T-helper 2 cell treated with Interferon-gamma antibody and Interleukin-4, amounts not matched to agents 5 μg/mL and 100 μg/mL, for 36 hours (primary cell): ENCODE measurements at regions not wholly inside any gene's neighbourhood (a gene's known extent, or its start where the extent isn't known, plus 50 kb on each side); places are given as distances from the start of the nearest gene placed in this dataset.

Experiments used
- DNase-seq: peaks from one replicate; pipeline ENCODE4 v3.0.0; 2021; ENCODE audit warnings: low spot score
- H3K27ac Mint-ChIP-seq: one replicate; pipeline ENCODE4 v1.8.0; 2021; ENCODE audit warnings: mild to moderate bottlenecking, mixed read lengths
- H3K27me3 Mint-ChIP-seq: one replicate; pipeline ENCODE4 v1.8.0; 2021; ENCODE audit warnings: low read depth, mixed read lengths
- H3K36me3 Mint-ChIP-seq: one replicate; pipeline ENCODE4 v1.8.0; 2021; ENCODE audit warnings: low read depth, mixed read lengths
- H3K4me1 Mint-ChIP-seq: one replicate; pipeline ENCODE4 v1.8.0; 2021; ENCODE audit warnings: low read depth, mixed read lengths
- H3K4me3 Mint-ChIP-seq: one replicate; pipeline ENCODE4 v1.8.0; 2022; ENCODE audit warnings: mild to moderate bottlenecking, moderate library complexity, mixed read lengths
- H3K9me3 Mint-ChIP-seq: one replicate; pipeline ENCODE4 v1.8.0; 2021; ENCODE audit warnings: mixed read lengths

DNA sequence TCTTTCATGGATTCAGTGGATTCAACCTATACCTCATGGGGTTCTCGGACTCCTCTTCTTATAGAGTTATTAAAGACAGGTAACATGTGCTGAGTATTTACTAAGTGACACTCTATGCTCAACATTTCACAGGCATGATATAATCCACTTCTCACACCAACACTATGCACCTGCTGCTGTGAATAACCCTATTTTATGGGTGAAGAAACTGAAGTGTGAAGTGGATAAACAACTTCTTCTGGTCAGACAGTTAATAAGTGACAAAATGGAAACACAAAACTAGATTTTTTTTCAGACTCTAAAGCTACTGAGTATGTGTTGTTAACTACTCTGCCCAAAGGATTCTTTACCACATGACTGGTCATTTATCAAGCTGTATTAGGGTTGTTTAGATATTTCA, 403.5 kb downstream of the DIPK2A start:
- no peaks in the 10 kb centered on the region for H3K27me3 Mint-ChIP-seq
- H3K4me3 Mint-ChIP-seq = no peak overlapping the region
- no peaks in the 10 kb centered on the region for H3K4me1 Mint-ChIP-seq
- no peak for DNase-seq
- no peak overlapping the region for H3K27ac Mint-ChIP-seq
- H3K36me3 Mint-ChIP-seq = no peaks in the 10 kb centered on the region
- H3K9me3 Mint-ChIP-seq = peaks cover 4% of the 10 kb centered on the region

DNA sequence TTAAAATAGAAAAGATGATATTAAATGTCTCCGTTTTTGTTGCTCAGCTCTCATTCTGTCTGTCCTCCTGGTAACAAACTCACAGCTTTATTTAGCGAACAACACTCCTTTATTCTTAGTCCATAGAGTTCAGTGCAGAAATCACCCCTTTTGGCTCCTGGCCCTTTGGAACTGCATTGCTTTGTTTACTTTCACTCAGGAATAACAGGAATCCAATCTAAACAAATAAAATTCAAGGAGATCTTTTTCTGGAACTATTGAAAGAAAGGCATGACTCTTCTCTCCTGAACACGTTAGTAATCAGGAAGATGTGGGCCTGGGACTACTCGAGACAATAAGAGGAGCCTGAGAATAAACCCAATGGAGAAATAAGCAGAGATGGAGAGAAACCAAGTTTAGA, 409.2 kb downstream of the DIPK2A start:
- H3K4me1 Mint-ChIP-seq = no peaks in the 10 kb centered on the region
- no peak overlapping the region for H3K4me3 Mint-ChIP-seq
- no peaks in the 10 kb centered on the region for H3K9me3 Mint-ChIP-seq
- H3K27ac Mint-ChIP-seq = no peak overlapping the region
- H3K36me3 Mint-ChIP-seq = no peaks in the 10 kb centered on the region
- no peaks in the 10 kb centered on the region for H3K27me3 Mint-ChIP-seq
- DNase-seq = no peak

DNA sequence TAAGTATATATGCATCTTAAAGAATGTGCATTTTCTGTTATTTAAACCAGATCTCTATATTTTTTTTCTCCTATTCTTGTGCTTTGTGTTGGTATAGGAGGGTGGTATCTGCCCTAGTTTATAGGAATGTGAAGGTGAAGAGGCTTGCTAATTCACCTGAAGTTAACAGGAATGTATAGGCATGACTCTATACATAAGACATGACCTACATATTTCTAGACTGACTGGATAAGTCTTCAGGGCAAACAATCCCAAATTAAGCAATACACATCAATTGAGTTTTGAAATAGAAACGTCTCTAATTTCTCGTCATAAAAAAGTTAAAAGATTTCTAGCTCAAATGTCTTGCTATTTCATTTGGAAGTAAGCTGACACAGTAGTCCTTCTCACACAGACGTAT, 410.0 kb downstream of the DIPK2A start:
- Mint-ChIP-seq H3K4me1 (no peaks in the 10 kb centered on the region), H3K27ac (no peak overlapping the region), H3K36me3 (no peaks in the 10 kb centered on the region), H3K9me3 (no peaks in the 10 kb centered on the region), H3K27me3 (no peaks in the 10 kb centered on the region), H3K4me3 (no peak overlapping the region)
- no peak for DNase-seq

DNA sequence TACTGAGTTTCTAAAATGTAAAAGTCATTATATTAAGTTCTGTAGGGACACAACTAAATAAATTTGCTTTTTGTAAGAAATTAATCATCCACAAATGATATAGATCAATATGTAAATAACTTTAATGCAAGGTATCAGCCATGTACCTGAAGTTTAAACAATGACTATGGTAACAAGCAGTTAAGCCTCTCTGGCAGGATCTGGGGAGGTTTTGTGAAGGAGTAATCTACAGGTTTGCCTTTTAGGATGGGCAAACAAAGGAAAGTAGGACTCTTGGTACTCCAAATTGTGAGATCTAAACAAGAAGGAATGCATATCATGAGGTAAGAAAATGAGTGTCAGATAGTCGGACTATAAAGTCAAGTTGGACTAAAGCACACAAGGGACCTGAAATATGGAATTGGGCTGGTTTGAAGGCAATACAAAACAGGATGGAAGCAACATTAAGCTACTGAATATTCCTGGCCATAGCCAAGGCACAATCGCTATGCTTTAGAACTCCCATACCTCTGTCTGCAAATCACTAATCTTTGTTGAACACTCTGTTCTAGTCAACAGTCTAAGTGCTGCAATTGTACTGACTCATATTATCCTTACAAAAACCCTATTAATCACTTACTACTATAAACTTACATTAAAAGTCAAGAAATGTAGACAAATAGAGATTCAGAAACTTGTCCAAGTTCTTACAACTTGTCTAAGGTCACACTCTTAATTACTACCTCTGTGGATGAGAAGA, 412.8 kb downstream of the DIPK2A start:
- H3K27ac Mint-ChIP-seq = no peak overlapping the region
- H3K4me3 Mint-ChIP-seq = no peak overlapping the region
- no peaks in the 10 kb centered on the region for H3K4me1 Mint-ChIP-seq
- no peaks in the 10 kb centered on the region for H3K9me3 Mint-ChIP-seq
- H3K36me3 Mint-ChIP-seq = no peaks in the 10 kb centered on the region
- no peak for DNase-seq
- H3K27me3 Mint-ChIP-seq = no peaks in the 10 kb centered on the region

DNA sequence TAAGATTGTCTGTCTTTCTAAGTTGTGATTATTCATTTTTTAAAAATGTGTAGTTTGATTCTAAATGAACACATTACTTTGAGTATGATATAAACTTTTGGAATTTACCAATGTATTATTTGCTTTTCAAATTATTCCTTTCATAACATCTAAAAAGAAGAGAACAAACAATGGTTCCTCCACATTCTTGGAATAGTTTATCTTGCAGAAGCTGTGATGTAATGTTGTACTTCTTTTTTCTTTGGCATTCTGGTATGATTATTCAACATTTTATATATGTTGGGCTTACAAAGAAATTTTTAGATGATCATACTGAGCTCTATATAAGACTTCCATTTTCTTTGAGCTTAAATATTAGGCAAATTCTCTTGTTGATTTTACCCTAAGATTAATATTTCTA, 419.2 kb downstream of the DIPK2A start:
- Mint-ChIP-seq H3K27me3 (no peaks in the 10 kb centered on the region), H3K36me3 (no peaks in the 10 kb centered on the region), H3K4me3 (no peak overlapping the region), H3K4me1 (no peaks in the 10 kb centered on the region), H3K27ac (no peak overlapping the region), H3K9me3 (no peaks in the 10 kb centered on the region)
- DNase-seq = no peak

DNA sequence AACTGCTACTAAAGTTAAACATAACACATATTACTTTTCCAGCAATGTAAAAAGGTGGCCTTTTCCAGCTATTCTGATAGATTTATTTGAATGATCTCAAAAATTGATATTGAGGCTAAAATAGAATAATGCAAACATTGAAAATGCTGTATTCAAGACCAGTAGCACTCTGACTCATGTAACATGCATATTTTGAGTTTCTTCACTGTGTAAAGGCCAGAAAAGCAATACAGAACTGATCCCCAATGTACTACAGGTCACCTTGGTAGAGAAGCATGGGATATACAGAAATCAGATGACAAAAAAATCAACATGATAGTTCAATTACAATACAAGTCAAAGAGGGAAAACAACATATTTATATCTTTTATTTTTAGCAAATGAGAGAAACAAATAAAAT, 419.6 kb downstream of the DIPK2A start:
- Mint-ChIP-seq H3K9me3 (no peaks in the 10 kb centered on the region), H3K27ac (no peak overlapping the region), H3K4me3 (no peak overlapping the region), H3K27me3 (no peaks in the 10 kb centered on the region), H3K4me1 (no peaks in the 10 kb centered on the region), H3K36me3 (no peaks in the 10 kb centered on the region)
- DNase-seq = no peak

DNA sequence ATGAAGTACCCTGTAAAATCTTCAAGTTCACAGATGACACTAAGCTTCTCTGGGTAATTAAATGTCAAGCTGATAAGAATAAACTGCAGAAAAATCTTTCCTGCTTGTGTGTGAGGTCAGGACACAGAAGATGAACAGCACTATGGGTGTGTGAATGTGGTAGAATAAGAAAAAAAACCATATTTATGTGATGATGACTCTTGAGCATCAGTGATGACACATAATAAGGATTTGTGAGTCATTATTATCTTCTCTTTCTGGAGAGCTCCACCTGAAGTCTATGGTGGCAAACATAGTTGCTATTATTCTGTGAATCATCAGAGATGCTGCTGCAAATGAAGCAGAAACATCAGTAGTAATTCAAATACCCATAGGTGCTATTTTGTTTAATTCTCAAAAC, 422.4 kb downstream of the DIPK2A start:
- Mint-ChIP-seq H3K27me3 (no peaks in the 10 kb centered on the region), H3K4me3 (no peak overlapping the region), H3K36me3 (no peaks in the 10 kb centered on the region), H3K4me1 (no peaks in the 10 kb centered on the region), H3K9me3 (no peaks in the 10 kb centered on the region), H3K27ac (no peak overlapping the region)
- DNase-seq = no peak

DNA sequence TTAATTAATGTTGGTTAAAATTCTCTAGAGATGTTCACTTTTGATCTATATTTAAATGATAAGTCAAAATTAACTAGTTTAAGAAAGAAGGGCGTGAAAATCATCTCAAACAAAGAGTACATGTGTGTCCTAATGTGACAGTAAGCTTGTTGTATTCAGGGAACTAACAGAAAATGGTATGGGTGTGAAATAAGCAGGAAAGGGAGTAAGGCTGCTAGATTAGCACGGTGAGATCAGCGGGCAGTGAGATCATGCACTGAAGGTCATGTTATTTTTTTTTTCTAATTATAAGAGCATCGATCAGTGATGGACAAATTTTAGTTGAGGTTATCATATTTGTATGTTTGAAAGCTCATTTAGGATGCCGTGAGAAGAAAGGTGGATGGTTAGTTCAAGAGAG, 430.8 kb downstream of the DIPK2A start:
- no peaks in the 10 kb centered on the region for H3K27me3 Mint-ChIP-seq
- no peak overlapping the region for H3K27ac Mint-ChIP-seq
- no peaks in the 10 kb centered on the region for H3K36me3 Mint-ChIP-seq
- no peaks in the 10 kb centered on the region for H3K4me1 Mint-ChIP-seq
- no peak overlapping the region for H3K4me3 Mint-ChIP-seq
- no peak for DNase-seq
- H3K9me3 Mint-ChIP-seq = peaks cover 11% of the 10 kb centered on the region

DNA sequence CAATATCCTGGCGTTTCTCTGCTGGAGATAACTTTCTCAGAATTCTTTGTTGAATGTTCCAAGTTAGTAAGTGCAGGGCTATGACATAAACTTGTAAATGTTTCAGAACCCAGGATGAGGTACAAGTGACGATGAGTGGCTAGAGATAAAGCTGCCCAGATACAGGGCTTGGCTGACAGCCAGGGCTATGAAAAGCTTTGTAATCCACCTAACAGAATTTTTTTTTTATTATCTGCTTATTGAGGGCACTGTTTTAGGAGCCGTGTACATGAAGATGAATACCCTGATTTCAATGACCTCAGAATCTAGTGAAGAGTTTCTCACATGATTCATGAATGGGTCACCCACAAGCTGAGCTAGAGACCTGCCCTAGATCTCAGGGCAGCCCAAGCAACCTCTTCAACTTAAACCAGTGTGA, 431.4 kb downstream of the DIPK2A start:
- Mint-ChIP-seq H3K36me3 (no peaks in the 10 kb centered on the region), H3K9me3 (peaks cover 11% of the 10 kb centered on the region), H3K4me3 (no peak overlapping the region), H3K4me1 (no peaks in the 10 kb centered on the region), H3K27ac (no peak overlapping the region), H3K27me3 (no peaks in the 10 kb centered on the region)
- DNase-seq = no peak

DNA sequence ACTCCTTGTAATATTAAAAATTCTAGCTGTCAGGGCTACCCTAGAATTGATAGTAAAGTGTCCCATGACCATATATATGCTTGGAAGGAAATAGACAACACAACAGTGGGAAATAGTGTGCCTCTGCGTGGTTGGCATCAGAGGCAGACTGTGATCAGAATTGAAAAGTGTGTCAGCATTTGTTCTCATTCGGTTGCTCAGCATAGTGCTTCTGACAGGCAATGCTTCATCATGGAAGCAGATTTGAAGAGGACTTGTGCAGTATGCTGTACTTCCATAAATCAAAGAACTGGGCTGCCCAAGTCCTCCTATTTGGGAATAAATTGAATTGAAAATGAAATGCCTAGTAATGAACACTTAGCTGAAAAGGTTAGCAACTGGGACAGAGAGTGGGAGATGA, 435.7 kb downstream of the DIPK2A start:
- no peak for DNase-seq
- Mint-ChIP-seq H3K27ac (no peak overlapping the region), H3K4me3 (no peak overlapping the region), H3K36me3 (no peaks in the 10 kb centered on the region), H3K9me3 (no peaks in the 10 kb centered on the region), H3K4me1 (no peaks in the 10 kb centered on the region), H3K27me3 (no peaks in the 10 kb centered on the region)

DNA sequence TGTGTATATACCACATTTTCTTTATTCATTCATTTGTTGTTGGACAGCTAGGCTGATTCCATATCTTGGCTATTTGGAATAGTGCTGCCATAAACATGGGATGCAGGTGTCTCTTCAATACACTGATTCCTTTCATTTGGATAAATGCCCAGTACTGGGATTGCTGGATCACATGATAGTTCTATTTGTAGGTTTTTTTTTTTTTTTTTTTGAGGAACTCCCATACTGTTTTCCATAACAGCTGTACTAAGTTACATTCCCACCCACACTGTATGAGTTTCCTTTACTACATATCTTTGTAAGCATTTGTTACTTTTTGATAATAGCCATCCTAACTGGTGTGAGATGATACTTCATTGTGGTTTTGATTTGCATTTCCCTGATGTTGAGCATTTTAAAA, 437.7 kb downstream of the DIPK2A start:
- Mint-ChIP-seq H3K9me3 (no peaks in the 10 kb centered on the region), H3K27me3 (no peaks in the 10 kb centered on the region), H3K4me1 (no peaks in the 10 kb centered on the region), H3K4me3 (no peak overlapping the region), H3K36me3 (no peaks in the 10 kb centered on the region), H3K27ac (no peak overlapping the region)
- no peak for DNase-seq

DNA sequence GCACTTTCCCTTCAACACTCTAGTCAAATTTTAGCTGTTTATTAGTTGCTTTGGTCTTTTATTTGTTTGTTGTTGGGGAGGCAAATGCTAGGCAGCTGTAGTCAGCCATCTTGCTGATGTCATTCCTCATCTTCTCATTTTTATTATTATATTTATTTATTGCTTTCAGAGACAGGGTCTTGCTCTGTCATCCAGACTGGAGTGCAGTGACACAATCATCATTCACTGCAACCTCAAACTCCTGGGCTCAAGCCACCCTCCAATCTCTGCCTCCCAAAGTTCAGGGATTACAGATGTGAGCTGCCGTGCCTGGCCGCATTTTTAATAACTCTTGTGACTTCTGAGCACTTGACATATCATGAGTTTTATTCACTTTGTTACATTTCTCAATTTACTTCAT, 441.4 kb downstream of the DIPK2A start:
- H3K4me3 Mint-ChIP-seq = no peak overlapping the region
- no peaks in the 10 kb centered on the region for H3K4me1 Mint-ChIP-seq
- H3K27ac Mint-ChIP-seq = no peak overlapping the region
- H3K9me3 Mint-ChIP-seq = no peaks in the 10 kb centered on the region
- H3K36me3 Mint-ChIP-seq = no peaks in the 10 kb centered on the region
- no peaks in the 10 kb centered on the region for H3K27me3 Mint-ChIP-seq
- DNase-seq = no peak

DNA sequence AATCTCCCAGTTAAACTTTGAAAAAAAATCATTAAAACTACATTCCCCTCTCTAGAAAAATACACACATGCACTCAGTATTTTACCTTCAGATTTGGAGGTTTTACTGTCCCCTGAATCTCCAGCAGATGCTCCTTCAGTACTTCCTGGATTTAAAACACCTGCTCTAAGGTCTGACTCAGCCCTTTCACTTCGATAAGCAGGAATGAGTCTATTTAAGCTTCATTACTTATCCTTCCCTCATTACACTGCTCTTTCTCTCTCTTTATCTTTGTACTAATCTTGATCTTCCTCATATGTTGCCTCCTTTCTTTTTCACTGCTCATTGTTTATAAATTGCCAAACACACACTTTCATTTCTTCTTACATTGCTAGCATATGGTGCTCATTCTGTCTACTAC, 443.9 kb downstream of the DIPK2A start:
- Mint-ChIP-seq H3K27me3 (no peaks in the 10 kb centered on the region), H3K4me1 (no peaks in the 10 kb centered on the region), H3K27ac (no peak overlapping the region), H3K36me3 (no peaks in the 10 kb centered on the region), H3K4me3 (no peak overlapping the region), H3K9me3 (no peaks in the 10 kb centered on the region)
- no peak for DNase-seq

DNA sequence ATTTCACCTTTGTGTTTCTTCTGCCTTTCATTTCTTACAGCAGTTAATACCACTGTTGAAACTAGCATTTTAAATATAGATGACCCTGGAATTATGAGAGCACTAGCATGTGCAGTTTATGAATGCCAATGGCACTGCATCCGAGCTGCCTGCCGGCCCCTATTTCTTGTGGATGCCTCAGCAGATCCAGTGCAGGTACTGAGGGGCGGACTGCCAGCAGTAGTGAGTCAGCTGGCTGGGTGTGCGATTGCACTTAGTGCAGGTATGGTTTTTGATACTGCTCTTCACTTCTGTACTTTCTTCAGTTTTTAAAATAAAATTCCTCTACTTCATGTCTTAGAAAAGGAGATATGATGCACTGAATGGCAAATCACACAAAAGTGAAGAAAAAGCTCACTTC, 453.0 kb downstream of the DIPK2A start:
- H3K4me1 Mint-ChIP-seq = no peaks in the 10 kb centered on the region
- no peak overlapping the region for H3K4me3 Mint-ChIP-seq
- no peaks in the 10 kb centered on the region for H3K27me3 Mint-ChIP-seq
- H3K36me3 Mint-ChIP-seq = no peaks in the 10 kb centered on the region
- no peak for DNase-seq
- H3K9me3 Mint-ChIP-seq = no peaks in the 10 kb centered on the region
- H3K27ac Mint-ChIP-seq = no peak overlapping the region

DNA sequence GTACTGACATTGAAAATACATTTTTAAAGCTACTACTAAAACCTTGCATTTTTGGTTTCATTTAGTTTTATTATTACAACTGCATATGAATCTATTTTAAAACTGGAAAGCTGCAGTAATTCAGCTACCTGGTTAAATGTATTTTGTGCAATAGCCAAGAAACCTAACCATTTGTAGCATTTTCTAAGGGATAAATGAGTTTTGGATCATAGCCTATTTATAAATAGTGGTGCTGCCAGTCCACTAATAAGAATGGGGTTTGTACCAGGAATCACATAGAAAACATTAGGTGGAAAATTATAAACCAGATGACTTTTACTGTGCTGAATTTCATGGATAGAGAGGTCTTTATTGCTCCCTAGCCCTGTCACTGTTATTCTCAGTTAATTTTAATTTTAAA, 454.7 kb downstream of the DIPK2A start:
- DNase-seq = no peak
- H3K36me3 Mint-ChIP-seq = no peaks in the 10 kb centered on the region
- no peak overlapping the region for H3K4me3 Mint-ChIP-seq
- no peaks in the 10 kb centered on the region for H3K27me3 Mint-ChIP-seq
- no peaks in the 10 kb centered on the region for H3K4me1 Mint-ChIP-seq
- no peak overlapping the region for H3K27ac Mint-ChIP-seq
- no peaks in the 10 kb centered on the region for H3K9me3 Mint-ChIP-seq
